ENCODE measurements at regions not wholly inside any gene's neighbourhood (a gene's known extent, or its start where the extent isn't known, plus 50 kb on each side); places are given as distances from the start of the nearest gene placed in this dataset.

DNA sequence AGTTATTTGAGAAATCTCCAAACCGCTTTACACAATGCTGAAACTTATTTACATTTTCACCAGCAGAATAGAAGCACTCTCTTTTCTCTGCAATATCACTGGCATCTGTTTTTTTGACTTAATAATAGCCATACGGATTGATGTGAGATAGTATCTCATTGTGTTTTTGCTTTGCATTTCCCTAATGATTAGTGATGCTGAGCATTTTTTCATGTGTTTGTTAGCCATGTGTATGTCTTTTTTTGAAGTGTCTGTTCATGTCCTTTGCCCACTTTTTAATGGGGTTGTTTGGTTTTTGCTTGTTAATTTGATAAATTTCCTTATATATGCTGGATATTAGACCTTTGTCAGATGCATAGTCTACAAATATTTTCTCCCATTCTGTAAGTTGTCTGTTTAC is 73.6 kb downstream of the FBXO5 start:
- no peak for DNase-seq

DNA sequence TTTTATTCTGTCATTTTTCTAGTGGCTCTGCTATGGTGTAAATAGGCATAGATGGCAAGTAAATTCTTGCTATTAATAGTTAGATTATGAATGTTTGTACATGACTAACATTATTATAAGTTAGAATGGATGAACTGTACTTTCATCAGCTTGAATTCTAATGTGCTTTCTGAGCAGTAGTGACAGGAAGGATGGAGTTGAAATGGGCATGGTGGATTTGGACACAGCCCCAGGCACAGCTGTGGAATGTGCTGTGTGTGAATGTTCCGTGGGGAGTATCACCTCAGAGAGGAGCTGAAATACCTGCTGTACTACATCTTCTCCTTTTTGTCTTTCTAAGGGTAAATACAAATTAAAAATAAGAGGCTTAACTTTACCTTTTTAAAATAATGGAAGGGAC is 66.8 kb downstream of the FBXO5 start:
- no peak for DNase-seq

GRCh38 chr6:152918991-152919390 is 63.9 kb downstream of the FBXO5 start:
- DNase-seq, result no peak

- no peak for DNase-seq
Measured at GRCh38 chr6:152920016-152920415, 62.8 kb downstream of the FBXO5 start.

Data from stimulated activated CD4-positive, alpha-beta T cell treated with anti-CD3 and anti-CD28 coated beads, Interleukin-12 subunit alpha, Interleukin-12 subunit beta, amount 100 ng/mL, for 4 hours (primary cell).